NCI-H774 (cell line): ENCODE measurements at regions not wholly inside any gene's neighbourhood (a gene's known extent, or its start where the extent isn't known, plus 50 kb on each side); places are given as distances from the start of the nearest gene placed in this dataset.
A peak's percentile ranks its signal among the peaks of the same experiment; 100 is the strongest.

Experiments used
- DNase-seq: peaks from one replicate; lab custom pipeline; 2025; lab: John Stamatoyannopoulos, UW

GRCh38 chr1:239888639-239889038 is 203.0 kb upstream of the FMN2 start:
- DNase-seq, result no peak

- no peak for DNase-seq
Observed at GRCh38 chr1:239891621-239892358, 199.9 kb upstream of the FMN2 start.

GRCh38 chr1:239892602-239893001 is 199.1 kb upstream of the FMN2 start:
- DNase-seq, result no peak

- DNase-seq, result no peak
Observed at GRCh38 chr1:239893127-239893731, 198.5 kb upstream of the FMN2 start.

GRCh38 chr1:239896569-239896968 is 195.1 kb upstream of the FMN2 start:
- DNase-seq, result no peak

GRCh38 chr1:239896980-239897379 is 194.7 kb upstream of the FMN2 start:
- no peak for DNase-seq

- no peak for DNase-seq
Observed at GRCh38 chr1:239897458-239897857, 194.2 kb upstream of the FMN2 start.

GRCh38 chr1:239898062-239898730 is 193.5 kb upstream of the FMN2 start:
- peak; percentile 78 for DNase-seq

- DNase-seq, result no peak
Observed at GRCh38 chr1:239899747-239900146, 191.9 kb upstream of the FMN2 start.

- DNase-seq, result no peak
Observed at GRCh38 chr1:239906394-239906793, 185.3 kb upstream of the FMN2 start.

- DNase-seq, result no peak
Observed at GRCh38 chr1:239909898-239910297, 181.8 kb upstream of the FMN2 start.

GRCh38 chr1:239912471-239912870 is 179.2 kb upstream of the FMN2 start:
- DNase-seq, result no peak

- no peak for DNase-seq
Observed at GRCh38 chr1:239913141-239913585, 178.5 kb upstream of the FMN2 start.

GRCh38 chr1:239914751-239915231 is 176.9 kb upstream of the FMN2 start:
- DNase-seq, result no peak

GRCh38 chr1:239918634-239919033 is 173.0 kb upstream of the FMN2 start:
- no peak for DNase-seq

GRCh38 chr1:239920214-239920613 is 171.5 kb upstream of the FMN2 start:
- no peak for DNase-seq

- no peak for DNase-seq
Observed at GRCh38 chr1:239922778-239923522, 168.7 kb upstream of the FMN2 start.

- DNase-seq, result no peak
Observed at GRCh38 chr1:239924741-239925350, 166.8 kb upstream of the FMN2 start.

- DNase-seq, result no peak
Observed at GRCh38 chr1:239926184-239926583, 165.5 kb upstream of the FMN2 start.

- no peak for DNase-seq
Observed at GRCh38 chr1:239929317-239929716, 162.4 kb upstream of the FMN2 start.

- no peak for DNase-seq
Observed at GRCh38 chr1:239930686-239931262, 160.9 kb upstream of the FMN2 start.

GRCh38 chr1:239931341-239931740 is 160.3 kb upstream of the FMN2 start:
- DNase-seq, result no peak
